HCT116 (cell line): ENCODE measurements at regions not wholly inside any gene's neighbourhood (a gene's known extent, or its start where the extent isn't known, plus 50 kb on each side); places are given as distances from the start of the nearest gene placed in this dataset.

Experiments
- CTCF ChIP-seq, 3 experiments: fragments of 200-600 bp in 1 of 3; sonication (generic) in 1 of 3; IDR thresholded peaks in 2 of 3; conservative IDR thresholded peaks in 1 of 3; 2 replicates each; pipeline ENCODE4 v1.5.1; 2012 to 2017; ENCODE audit warnings: low read depth in 2 of 3, low read length in 2 of 3, antibody characterized with exemption in 1 of 3, borderline replicate concordance in 1 of 3, control low read depth in 1 of 3, mild to moderate bottlenecking in 1 of 3, mixed read lengths in 1 of 3, mixed run types in 1 of 3, moderate library complexity in 1 of 3; ENCODE audit not compliant: insufficient read depth in 1 of 3
- RAD21 ChIP-seq: IDR thresholded peaks from 2 replicates; pipeline ENCODE4 v1.6.1; 2012; ENCODE audit warnings: low read depth, mild to moderate bottlenecking
- SP1 ChIP-seq: IDR thresholded peaks from 2 replicates; pipeline ENCODE4 v1.6.1; 2012; ENCODE audit warnings: low read depth
- ZFX ChIP-seq: fragments of 450-650 bp; IDR thresholded peaks from 2 replicates; pipeline ENCODE4 v1.6.1; 2017

GRCh38 chr5:4981608-4982007, 158.5 kb upstream of the ADAMTS16 start:
- no peak for TF ChIP-seq CTCF (IDR thresholded peaks at IDR 0.05 in 2 of 3, conservative IDR thresholded peaks at IDR 0.05 in 1 of 3; ENCODE audit: borderline replicate concordance in 1 of 3, insufficient read depth in 1 of 3, low read depth in 2 of 3, low read length in 2 of 3)
- no peak for TF ChIP-seq ZFX
- TF ChIP-seq RAD21 = no peak
- TF ChIP-seq SP1 = no peak
